ENCODE measurements at regions not wholly inside any gene's neighbourhood (a gene's known extent, or its start where the extent isn't known, plus 50 kb on each side); places are given as distances from the start of the nearest gene placed in this dataset.
A peak's percentile ranks its signal among the peaks of the same experiment; 100 is the strongest.

DNA sequence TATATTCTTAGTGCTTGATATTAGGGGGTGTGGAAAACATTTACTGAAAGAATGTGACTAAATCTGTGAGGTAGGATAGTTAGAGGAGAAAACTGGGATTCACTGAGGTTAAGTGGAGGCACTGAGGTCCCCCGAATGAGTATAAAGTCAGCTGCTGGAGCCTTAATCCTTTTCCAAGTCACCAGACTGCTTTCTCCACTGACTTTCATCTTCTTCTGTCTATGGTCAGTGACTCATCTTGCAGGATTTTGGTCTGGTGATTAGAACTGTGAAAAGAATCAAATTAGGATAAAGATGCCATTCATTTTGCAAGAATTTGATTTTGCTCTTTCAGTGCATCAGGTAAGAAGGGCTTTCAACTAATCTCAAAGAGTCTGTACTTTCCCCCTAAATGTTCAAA lies 89.3 kb upstream of the ALDH1A1 start:
- H3K4me1 ChIP-seq (ENCODE audit: low read depth) = no peaks in the 10 kb centered on the region
- no peak overlapping the region for H3K4me3 ChIP-seq
- no peak for ATAC-seq
- H3K9me3 ChIP-seq = no peaks in the 10 kb centered on the region
- intact Hi-C loops (cut with DNase I, micrococcal nuclease) = no loop called here
- no peak for DNase-seq
- no peaks in the 10 kb centered on the region for H3K36me3 ChIP-seq (ENCODE audit: low read depth)
- TF ChIP-seq, protein P1, sequence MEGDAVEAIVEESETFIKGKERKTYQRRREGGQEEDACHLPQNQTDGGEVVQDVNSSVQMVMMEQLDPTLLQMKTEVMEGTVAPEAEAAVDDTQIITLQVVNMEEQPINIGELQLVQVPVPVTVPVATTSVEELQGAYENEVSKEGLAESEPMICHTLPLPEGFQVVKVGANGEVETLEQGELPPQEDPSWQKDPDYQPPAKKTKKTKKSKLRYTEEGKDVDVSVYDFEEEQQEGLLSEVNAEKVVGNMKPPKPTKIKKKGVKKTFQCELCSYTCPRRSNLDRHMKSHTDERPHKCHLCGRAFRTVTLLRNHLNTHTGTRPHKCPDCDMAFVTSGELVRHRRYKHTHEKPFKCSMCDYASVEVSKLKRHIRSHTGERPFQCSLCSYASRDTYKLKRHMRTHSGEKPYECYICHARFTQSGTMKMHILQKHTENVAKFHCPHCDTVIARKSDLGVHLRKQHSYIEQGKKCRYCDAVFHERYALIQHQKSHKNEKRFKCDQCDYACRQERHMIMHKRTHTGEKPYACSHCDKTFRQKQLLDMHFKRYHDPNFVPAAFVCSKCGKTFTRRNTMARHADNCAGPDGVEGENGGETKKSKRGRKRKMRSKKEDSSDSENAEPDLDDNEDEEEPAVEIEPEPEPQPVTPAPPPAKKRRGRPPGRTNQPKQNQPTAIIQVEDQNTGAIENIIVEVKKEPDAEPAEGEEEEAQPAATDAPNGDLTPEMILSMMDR (IDR thresholded peaks at IDR 0.05) = no peak

DNA sequence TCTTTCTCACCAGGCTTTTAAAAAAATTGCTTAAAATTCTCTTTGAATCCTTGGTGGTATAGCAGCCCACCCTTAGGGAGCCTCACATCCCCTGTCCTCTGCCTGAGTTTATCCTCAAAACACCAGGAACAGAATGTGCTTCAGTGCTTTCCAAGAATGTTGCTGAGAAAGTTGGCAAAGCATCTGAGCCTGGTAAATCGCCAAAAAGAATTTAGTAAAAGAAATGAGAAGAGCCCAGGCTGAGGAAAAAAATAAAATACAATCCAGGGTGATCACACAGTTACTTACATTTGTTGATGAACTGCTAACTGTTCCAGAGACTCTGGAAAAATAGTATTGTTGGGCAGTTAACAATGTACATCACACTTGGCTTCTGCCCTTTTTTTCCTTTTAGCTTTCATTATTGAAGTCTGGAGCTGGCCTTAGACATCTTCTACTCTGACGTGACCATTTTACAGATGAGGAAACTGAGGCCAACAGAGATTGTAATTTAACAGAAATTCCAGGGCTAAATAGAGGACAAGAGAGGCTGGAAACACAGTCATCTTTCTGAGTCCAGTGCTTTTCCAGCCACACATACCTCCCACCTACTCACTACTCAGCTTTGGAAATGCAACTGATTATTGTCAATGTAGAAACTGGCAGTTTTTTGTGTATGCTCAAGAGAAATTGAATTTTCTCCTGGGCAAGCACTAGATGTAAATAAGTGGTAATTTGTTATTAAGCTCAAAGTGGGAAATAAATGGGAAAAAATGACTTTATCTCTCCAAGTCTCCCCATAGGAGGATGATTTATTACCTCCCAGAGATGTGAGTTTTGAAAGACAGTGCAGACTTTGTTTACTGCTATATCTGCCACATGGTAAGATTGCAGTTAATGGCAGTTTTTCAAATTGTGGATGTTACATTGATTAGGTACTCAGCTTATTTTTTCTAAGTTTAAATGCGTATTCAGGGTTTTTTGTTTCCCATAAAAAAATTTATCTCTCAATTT lies 86.7 kb upstream of the ALDH1A1 start:
- TF ChIP-seq, protein P1 (IDR thresholded peaks at IDR 0.05) = no peak
- H3K4me1 ChIP-seq (ENCODE audit: low read depth) = no peaks in the 10 kb centered on the region
- intact Hi-C loops (cut with DNase I, micrococcal nuclease) = no loop called here
- no peaks in the 10 kb centered on the region for H3K9me3 ChIP-seq
- no peak for ATAC-seq
- H3K4me3 ChIP-seq = no peak overlapping the region
- DNase-seq = peak in 1 of 3 donors; percentile 23
- H3K36me3 ChIP-seq (ENCODE audit: low read depth) = no peaks in the 10 kb centered on the region

DNA sequence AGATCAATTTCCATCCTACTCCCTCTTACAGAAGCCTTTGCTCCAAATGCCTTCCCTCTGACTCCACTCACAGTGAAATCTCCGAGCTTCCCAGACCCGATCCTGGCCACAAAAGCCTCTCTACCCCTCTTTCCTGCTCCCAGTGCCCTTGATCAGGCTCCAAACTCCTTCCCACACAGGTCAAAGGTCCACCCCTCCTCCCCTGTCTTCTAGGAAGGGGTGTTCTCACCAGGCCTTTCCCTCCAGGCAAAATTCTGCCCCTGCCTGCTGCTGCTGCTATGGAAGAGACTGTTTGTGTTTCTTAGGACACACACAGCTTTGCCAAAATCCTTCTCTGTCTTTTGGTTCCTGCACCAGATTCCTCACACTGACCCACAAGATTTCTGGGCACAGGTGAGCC lies 85.8 kb upstream of the ALDH1A1 start:
- Histone ChIP-seq H3K4me3 (no peak overlapping the region), H3K4me1 (ENCODE audit: low read depth) (no peaks in the 10 kb centered on the region)
- intact Hi-C loops (cut with DNase I, micrococcal nuclease) = no loop called here

DNA sequence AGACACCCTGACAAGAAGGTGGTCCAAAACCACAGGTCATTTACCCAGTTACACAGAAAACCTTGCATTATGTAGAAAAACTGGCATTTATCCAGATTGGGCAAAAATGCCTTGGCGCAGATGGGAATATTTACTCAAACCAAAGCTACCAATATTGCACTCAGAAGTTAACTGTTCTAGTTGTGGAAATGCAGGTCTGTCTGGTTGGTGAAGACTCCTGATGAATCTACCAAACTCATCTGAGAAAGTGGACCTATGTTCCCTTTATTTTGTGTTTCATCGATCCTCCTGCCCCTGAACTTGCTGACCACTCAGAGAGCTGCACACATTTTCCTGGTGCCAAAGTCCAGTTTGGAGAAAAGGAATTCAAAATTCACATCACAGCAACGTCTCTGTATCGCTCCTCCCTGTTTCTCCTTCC lies 85.2 kb upstream of the ALDH1A1 start:
- ATAC-seq (peak; percentile 18), DNase-seq (no peak)
- Histone ChIP-seq H3K9me3 (no peaks in the 10 kb centered on the region), H3K36me3 (ENCODE audit: low read depth) (no peaks in the 10 kb centered on the region), H3K4me1 (ENCODE audit: low read depth) (no peaks in the 10 kb centered on the region), H3K4me3 (no peak overlapping the region)
- TF ChIP-seq, protein P1 (IDR thresholded peaks at IDR 0.05) = no peak
- intact Hi-C loops (cut with DNase I, micrococcal nuclease) = no loop called here

More for the DNA sequence above, 85.8 kb upstream of the ALDH1A1 start:
- ATAC-seq (peak; percentile 37), DNase-seq (peak in 2 of 3 donors; percentile 25 to 49)
- TF ChIP-seq, protein P1 (IDR thresholded peaks at IDR 0.05) = no peak
- H3K9me3 ChIP-seq = no peaks in the 10 kb centered on the region
- no peaks in the 10 kb centered on the region for H3K36me3 ChIP-seq (ENCODE audit: low read depth)

DNA sequence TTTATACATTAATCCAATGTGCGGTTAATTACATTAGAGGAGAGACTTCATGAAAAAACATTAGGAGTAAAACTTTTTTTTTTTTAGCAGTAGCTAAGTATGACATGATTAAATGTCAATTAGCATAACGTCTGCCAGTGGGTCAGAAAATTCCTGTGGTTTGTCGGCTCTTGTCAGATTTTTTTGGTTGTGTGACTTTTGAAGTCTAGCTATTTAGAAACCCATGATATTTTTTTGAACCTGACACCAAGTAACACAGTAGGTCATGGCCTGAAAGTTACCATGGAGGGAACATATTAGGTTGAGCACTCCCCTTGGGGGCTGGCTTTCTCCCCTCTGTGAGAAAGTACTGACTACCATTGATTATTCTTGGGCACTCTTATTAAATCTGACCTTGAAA lies 84.8 kb upstream of the ALDH1A1 start:
- Histone ChIP-seq H3K9me3 (no peaks in the 10 kb centered on the region), H3K4me1 (ENCODE audit: low read depth) (no peaks in the 10 kb centered on the region), H3K36me3 (ENCODE audit: low read depth) (no peaks in the 10 kb centered on the region), H3K4me3 (no peak overlapping the region)
- intact Hi-C loops (cut with DNase I, micrococcal nuclease) = no loop called here
- TF ChIP-seq, protein P1 (IDR thresholded peaks at IDR 0.05) = no peak
- DNase-seq (no peak), ATAC-seq (no peak)
